ENCODE measurements at regions not wholly inside any gene's neighbourhood (a gene's known extent, or its start where the extent isn't known, plus 50 kb on each side); places are given as distances from the start of the nearest gene placed in this dataset.

- no peaks in the 10 kb centered on the region for H3K4me1 ChIP-seq (ENCODE audit: insufficient read depth, low read length, poor library complexity, severe bottlenecking)
- H4K20me1 ChIP-seq (ENCODE audit: insufficient read depth, low read length), result no peaks in the 10 kb centered on the region
- ChIA-PET CTCF (ENCODE audit: unreplicated experiment) (no interaction called here), POLR2A (no interaction called here)
- no TSS peak for BruUV-seq (replicated peaks)
- no peaks in the 10 kb centered on the region for H3K79me2 ChIP-seq (ENCODE audit: insufficient read depth, low read depth, low read length)
- H2AFZ ChIP-seq (ENCODE audit: low read length), result no peak overlapping the region
- H3K36me3 ChIP-seq (ENCODE audit: insufficient read depth, low read length), result no peaks in the 10 kb centered on the region
- H3K9me3 ChIP-seq (ENCODE audit: low read length), result no peaks in the 10 kb centered on the region
- no peak for DNase-seq (ENCODE audit: low spot score)
- H3K4me2 ChIP-seq (ENCODE audit: low read length), result no peak overlapping the region
- no peak for TF ChIP-seq EZH2phosphoT487 (IDR thresholded peaks at IDR 0.05; ENCODE audit: borderline replicate concordance, low read depth, low read length)
- TF ChIP-seq, protein P1, sequence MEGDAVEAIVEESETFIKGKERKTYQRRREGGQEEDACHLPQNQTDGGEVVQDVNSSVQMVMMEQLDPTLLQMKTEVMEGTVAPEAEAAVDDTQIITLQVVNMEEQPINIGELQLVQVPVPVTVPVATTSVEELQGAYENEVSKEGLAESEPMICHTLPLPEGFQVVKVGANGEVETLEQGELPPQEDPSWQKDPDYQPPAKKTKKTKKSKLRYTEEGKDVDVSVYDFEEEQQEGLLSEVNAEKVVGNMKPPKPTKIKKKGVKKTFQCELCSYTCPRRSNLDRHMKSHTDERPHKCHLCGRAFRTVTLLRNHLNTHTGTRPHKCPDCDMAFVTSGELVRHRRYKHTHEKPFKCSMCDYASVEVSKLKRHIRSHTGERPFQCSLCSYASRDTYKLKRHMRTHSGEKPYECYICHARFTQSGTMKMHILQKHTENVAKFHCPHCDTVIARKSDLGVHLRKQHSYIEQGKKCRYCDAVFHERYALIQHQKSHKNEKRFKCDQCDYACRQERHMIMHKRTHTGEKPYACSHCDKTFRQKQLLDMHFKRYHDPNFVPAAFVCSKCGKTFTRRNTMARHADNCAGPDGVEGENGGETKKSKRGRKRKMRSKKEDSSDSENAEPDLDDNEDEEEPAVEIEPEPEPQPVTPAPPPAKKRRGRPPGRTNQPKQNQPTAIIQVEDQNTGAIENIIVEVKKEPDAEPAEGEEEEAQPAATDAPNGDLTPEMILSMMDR (conservative IDR thresholded peaks at IDR 0.05; ENCODE audit: low read length), result no peak
- H3K9me2 ChIP-seq (ENCODE audit: insufficient read depth, low read length), result no peaks in the 10 kb centered on the region
- intact Hi-C loops (cut with micrococcal nuclease; ENCODE audit: unreplicated experiment), result no loop called here
- H3K4me3 ChIP-seq (ENCODE audit: low read depth, low read length, poor library complexity, severe bottlenecking), result no peak overlapping the region
- no peak overlapping the region for H3K27ac ChIP-seq (ENCODE audit: low read depth, low read length, poor library complexity, severe bottlenecking)
These were observed 332.4 kb upstream of the ZP4 start for GRCh38 chr1:238223076-238223640.

DNA sequence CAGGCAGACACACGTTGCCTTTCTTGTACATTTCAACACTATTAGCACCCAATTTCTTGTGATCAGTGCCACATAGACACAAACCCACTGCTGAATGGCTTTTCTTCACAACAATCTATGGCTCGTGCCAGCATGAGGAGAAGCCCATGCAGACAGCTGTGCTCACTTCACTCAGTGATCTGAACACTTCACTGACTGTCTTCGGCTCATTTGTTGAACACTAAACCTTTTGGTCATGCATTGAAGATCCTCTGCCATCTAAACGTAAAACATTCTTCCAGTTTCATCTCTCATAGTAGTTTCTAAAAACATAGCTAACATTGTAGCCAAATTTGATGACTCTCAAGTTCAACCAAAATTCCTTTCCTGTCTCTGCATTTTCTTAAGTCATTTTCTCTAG, 331.0 kb upstream of the ZP4 start:
- BruUV-seq (replicated peaks), result no TSS peak
- Histone ChIP-seq H3K79me2 (ENCODE audit: insufficient read depth, low read depth, low read length) (no peaks in the 10 kb centered on the region), H3K4me2 (ENCODE audit: low read length) (no peak overlapping the region), H3K9me3 (ENCODE audit: low read length) (no peaks in the 10 kb centered on the region), H2AFZ (ENCODE audit: low read length) (no peak overlapping the region), H3K27ac (ENCODE audit: low read depth, low read length, poor library complexity, severe bottlenecking) (no peak overlapping the region), H3K4me3 (ENCODE audit: low read depth, low read length, poor library complexity, severe bottlenecking) (no peak overlapping the region), H3K36me3 (ENCODE audit: insufficient read depth, low read length) (no peaks in the 10 kb centered on the region), H3K4me1 (ENCODE audit: insufficient read depth, low read length, poor library complexity, severe bottlenecking) (no peaks in the 10 kb centered on the region), H3K9me2 (ENCODE audit: insufficient read depth, low read length) (no peaks in the 10 kb centered on the region), H4K20me1 (ENCODE audit: insufficient read depth, low read length) (no peaks in the 10 kb centered on the region)
- intact Hi-C loops (cut with micrococcal nuclease; ENCODE audit: unreplicated experiment), result no loop called here
- ChIA-PET POLR2A (interaction anchor here (0.6 to 0.8 kb wide), 3 partner anchors 88 to 224 kb away, joined by 3 to 4 read pairs (median 3); no protein-coding TSS in a partner anchor), CTCF (ENCODE audit: unreplicated experiment) (no interaction called here)
- no peak for DNase-seq (ENCODE audit: low spot score)
- TF ChIP-seq, protein P1 (conservative IDR thresholded peaks at IDR 0.05; ENCODE audit: low read length), result no peak
- TF ChIP-seq EZH2phosphoT487 (IDR thresholded peaks at IDR 0.05; ENCODE audit: borderline replicate concordance, low read depth, low read length), result no peak

DNA sequence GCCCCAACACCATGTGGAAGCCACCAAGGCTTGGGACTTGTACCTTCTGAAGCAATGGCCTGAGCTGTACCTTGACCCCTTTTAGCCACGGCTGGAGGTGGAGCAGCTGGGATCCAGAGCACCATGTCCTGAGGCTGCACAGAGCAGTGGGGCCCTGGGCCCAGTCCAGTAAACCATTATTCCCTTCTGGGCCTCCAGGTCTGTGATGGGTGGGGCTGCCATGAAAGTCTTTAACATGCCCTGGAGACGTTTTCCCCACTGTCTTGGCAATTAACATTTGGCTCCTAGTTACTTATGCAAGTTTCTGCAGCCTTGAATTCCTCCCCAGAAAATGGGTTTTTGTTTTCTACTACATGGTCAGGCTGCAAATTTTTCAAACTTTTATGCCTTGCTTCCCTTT, 323.7 kb upstream of the ZP4 start:
- no TSS peak for BruUV-seq (replicated peaks)
- no peak overlapping the region for H3K4me3 ChIP-seq (ENCODE audit: low read depth, low read length, poor library complexity, severe bottlenecking)
- H3K4me1 ChIP-seq (ENCODE audit: insufficient read depth, low read length, poor library complexity, severe bottlenecking), result no peaks in the 10 kb centered on the region
- H3K79me2 ChIP-seq (ENCODE audit: insufficient read depth, low read depth, low read length), result no peaks in the 10 kb centered on the region
- no peaks in the 10 kb centered on the region for H3K9me3 ChIP-seq (ENCODE audit: low read length)
- no peaks in the 10 kb centered on the region for H3K9me2 ChIP-seq (ENCODE audit: insufficient read depth, low read length)
- no peak overlapping the region for H3K4me2 ChIP-seq (ENCODE audit: low read length)
- DNase-seq (ENCODE audit: low spot score), result no peak
- H4K20me1 ChIP-seq (ENCODE audit: insufficient read depth, low read length), result no peaks in the 10 kb centered on the region
- TF ChIP-seq EZH2phosphoT487 (IDR thresholded peaks at IDR 0.05; ENCODE audit: borderline replicate concordance, low read depth, low read length), result no peak
- TF ChIP-seq, protein P1 (conservative IDR thresholded peaks at IDR 0.05; ENCODE audit: low read length), result no peak
- H3K27ac ChIP-seq (ENCODE audit: low read depth, low read length, poor library complexity, severe bottlenecking), result no peak overlapping the region
- H2AFZ ChIP-seq (ENCODE audit: low read length), result no peak overlapping the region
- H3K36me3 ChIP-seq (ENCODE audit: insufficient read depth, low read length), result no peaks in the 10 kb centered on the region
- ChIA-PET CTCF (ENCODE audit: unreplicated experiment) (no interaction called here), POLR2A (no interaction called here)
- intact Hi-C loops (cut with micrococcal nuclease; ENCODE audit: unreplicated experiment), result no loop called here

All from OCI-LY7 (cell line).